NCI-H146 treated with DMSO at 0.1 percent for 48 hours (cell line): ENCODE measurements at regions not wholly inside any gene's neighbourhood (a gene's known extent, or its start where the extent isn't known, plus 50 kb on each side); places are given as distances from the start of the nearest gene placed in this dataset.
"Not testable (repeated sequence)": the region's sequence is repeated elsewhere in the genome, so short reads cannot be mapped to it uniquely, and the experiment has no call there.

Source experiments
- DNase-seq: peaks from one replicate; lab custom pipeline; 2025; ENCODE audit not compliant: unreplicated experiment; lab: John Stamatoyannopoulos, UW

- no peak for DNase-seq
These were observed 467.5 kb upstream of the ADGRB3 start for GRCh38 chr6:68167604-68168003.

- DNase-seq = not testable (repeated sequence)
These were observed 474.3 kb upstream of the ADGRB3 start for GRCh38 chr6:68160812-68161211.

- no peak for DNase-seq
These were observed 474.7 kb upstream of the ADGRB3 start for GRCh38 chr6:68160348-68160747.

GRCh38 chr6:68159433-68159832, 475.6 kb upstream of the ADGRB3 start:
- DNase-seq = no peak

- DNase-seq = no peak
These were observed 476.8 kb upstream of the ADGRB3 start for GRCh38 chr6:68158256-68158655.

- no peak for DNase-seq
These were observed 490.4 kb upstream of the ADGRB3 start for GRCh38 chr6:68144667-68145066.

- DNase-seq = no peak
These were observed 493.9 kb upstream of the ADGRB3 start for GRCh38 chr6:68141190-68141589.

GRCh38 chr6:68139130-68139529, 496.0 kb upstream of the ADGRB3 start:
- no peak for DNase-seq

- DNase-seq = no peak
These were observed 500.3 kb upstream of the ADGRB3 start for GRCh38 chr6:68134796-68135195.

GRCh38 chr6:68128211-68128610, 506.9 kb upstream of the ADGRB3 start:
- DNase-seq = no peak

- DNase-seq = no peak
These were observed 508.0 kb upstream of the ADGRB3 start for GRCh38 chr6:68127074-68127473.

- DNase-seq = no peak
These were observed 508.9 kb upstream of the ADGRB3 start for GRCh38 chr6:68126089-68126749.

GRCh38 chr6:68122975-68123374, 512.1 kb upstream of the ADGRB3 start:
- DNase-seq = not testable (repeated sequence)

- DNase-seq = no peak
These were observed 513.0 kb upstream of the ADGRB3 start for GRCh38 chr6:68122032-68122431.

GRCh38 chr6:68120954-68121353, 514.1 kb upstream of the ADGRB3 start:
- DNase-seq = not testable (repeated sequence)

GRCh38 chr6:68114463-68115047, 520.5 kb upstream of the ADGRB3 start:
- DNase-seq = no peak

GRCh38 chr6:68108233-68108835, 526.7 kb upstream of the ADGRB3 start:
- no peak for DNase-seq

GRCh38 chr6:68094070-68094469, 541.0 kb upstream of the ADGRB3 start:
- DNase-seq = no peak

GRCh38 chr6:68087399-68088133, 547.5 kb upstream of the ADGRB3 start:
- no peak for DNase-seq

GRCh38 chr6:68086199-68086598, 548.9 kb upstream of the ADGRB3 start:
- DNase-seq = no peak

- not testable (repeated sequence) for DNase-seq
These were observed 549.5 kb upstream of the ADGRB3 start for GRCh38 chr6:68085599-68085998.

- DNase-seq = no peak
These were observed 553.0 kb upstream of the ADGRB3 start for GRCh38 chr6:68082086-68082485.
